WTC11 (cell line): ENCODE measurements at regions not wholly inside any gene's neighbourhood (a gene's known extent, or its start where the extent isn't known, plus 50 kb on each side); places are given as distances from the start of the nearest gene placed in this dataset.

Experiments
- ATAC-seq: fragments of 200-7000 bp; cut with Tn5 transposase; 2 replicates; pipeline ENCODE4 v1.10.0; 2021; ENCODE audit warnings: mild to moderate bottlenecking, moderate library complexity
- CTCF ChIA-PET: fragments of 300-600 bp; sonication (Branson Sonifier 250); formaldehyde crosslinking; loops from one replicate; lab custom pipeline; 2021; ENCODE audit warnings: antibody characterized with exemption; lab: Charles Lee
- POLR2A ChIA-PET: fragments of 350-600 bp; sonication (Branson Sonifier 250); formaldehyde crosslinking; loops from one replicate; lab custom pipeline; 2021; ENCODE audit warnings: antibody characterized with exemption; lab: Charles Lee
- DNase-seq: peaks from one replicate; pipeline ENCODE4 v3.0.0; 2021; ENCODE audit warnings: low spot score
- H3K27ac Mint-ChIP-seq: 2 replicates; pipeline ENCODE4 v1.8.0; 2021; ENCODE audit warnings: mixed read lengths
- H3K27me3 Mint-ChIP-seq: 2 replicates; pipeline ENCODE4 v1.8.0; 2021; ENCODE audit warnings: low read depth, mild to moderate bottlenecking, moderate library complexity, mixed read lengths
- H3K36me3 Mint-ChIP-seq: 2 replicates; pipeline ENCODE4 v1.8.0; 2021; ENCODE audit warnings: mixed read lengths
- H3K4me1 Mint-ChIP-seq: 2 replicates; pipeline ENCODE4 v1.8.0; 2022; ENCODE audit warnings: mixed read lengths
- H3K4me3 Mint-ChIP-seq: 2 replicates; pipeline ENCODE4 v1.8.0; 2021; ENCODE audit warnings: mild to moderate bottlenecking, moderate library complexity, mixed read lengths
- H3K9me3 Mint-ChIP-seq: 2 replicates; pipeline ENCODE4 v1.8.0; 2021; ENCODE audit warnings: mixed read lengths
- ATF1 ChIP-seq: sonication (generic); formaldehyde crosslinking; IDR thresholded peaks from 2 replicates; pipeline ENCODE4 v1.8.1; 2023; ENCODE audit warnings: mild to moderate bottlenecking, moderate library complexity, missing genetic modification reagents
- ATF2 ChIP-seq: sonication (generic); formaldehyde crosslinking; IDR thresholded peaks from 2 replicates; pipeline ENCODE4 v1.8.1; 2022; ENCODE audit warnings: low read depth, missing genetic modification reagents, borderline replicate concordance
- CBFB ChIP-seq: sonication (generic); formaldehyde crosslinking; IDR thresholded peaks from 2 replicates; pipeline ENCODE4 v1.8.1; 2022; ENCODE audit warnings: mild to moderate bottlenecking, low read depth, missing genetic modification reagents
- CDX4 ChIP-seq: fragments of 250-450 bp; sonication (Bioruptor Pico); IDR thresholded peaks from 2 replicates; pipeline ENCODE4 v1.9.0; 2021; ENCODE audit warnings: moderate library complexity, mild to moderate bottlenecking, inconsistent platforms, borderline replicate concordance
- CREB1 ChIP-seq: sonication (generic); formaldehyde crosslinking; IDR thresholded peaks from 2 replicates; pipeline ENCODE4 v1.8.0; 2023; ENCODE audit warnings: mild to moderate bottlenecking, missing genetic modification reagents
- CREM ChIP-seq: sonication (generic); formaldehyde crosslinking; IDR thresholded peaks from 2 replicates; pipeline ENCODE4 v1.8.1; 2022; ENCODE audit warnings: mild to moderate bottlenecking, missing genetic modification reagents, moderate library complexity
- E2F1 ChIP-seq: sonication (generic); formaldehyde crosslinking; IDR thresholded peaks from 2 replicates; pipeline ENCODE4 v1.8.0; 2022; ENCODE audit warnings: mild to moderate bottlenecking, missing genetic modification reagents
- JUN ChIP-seq: sonication (generic); formaldehyde crosslinking; IDR thresholded peaks from 2 replicates; pipeline ENCODE4 v1.8.0; 2023; ENCODE audit warnings: mild to moderate bottlenecking, missing genetic modification reagents
- NR3C1 ChIP-seq: sonication (generic); formaldehyde crosslinking; conservative IDR thresholded peaks from 2 replicates; pipeline ENCODE4 v1.8.1; 2023; ENCODE audit warnings: low read depth, mild to moderate bottlenecking, missing genetic modification reagents
- TEAD1 ChIP-seq: sonication (generic); formaldehyde crosslinking; IDR thresholded peaks from 2 replicates; pipeline ENCODE4 v1.8.0; 2022; ENCODE audit warnings: mild to moderate bottlenecking, missing genetic modification reagents
- TP53 ChIP-seq: sonication (generic); formaldehyde crosslinking; IDR thresholded peaks from 2 replicates; pipeline ENCODE4 v1.8.1; 2023; ENCODE audit warnings: mild to moderate bottlenecking, missing genetic modification reagents
- ZMAT4 ChIP-seq: fragments of 250-450 bp; sonication (Bioruptor Pico); IDR thresholded peaks from 2 replicates; pipeline ENCODE4 v1.9.0; 2021; ENCODE audit warnings: mild to moderate bottlenecking
- ZNF263 ChIP-seq: sonication (generic); formaldehyde crosslinking; IDR thresholded peaks from 2 replicates; pipeline ENCODE4 v1.8.1; 2022; ENCODE audit warnings: low read depth, mild to moderate bottlenecking, moderate library complexity, missing genetic modification reagents
- ZNF416 ChIP-seq: fragments of 250-450 bp; sonication (Bioruptor Pico); IDR thresholded peaks from 2 replicates; pipeline ENCODE4 v1.9.0; 2021; ENCODE audit warnings: mild to moderate bottlenecking, inconsistent platforms
- ZNF423 ChIP-seq: fragments of 250-450 bp; sonication (Bioruptor Pico); IDR thresholded peaks from 2 replicates; pipeline ENCODE4 v2.1.2; 2022; ENCODE audit warnings: mild to moderate bottlenecking, moderate library complexity
- ZNF512 ChIP-seq: sonication (generic); formaldehyde crosslinking; IDR thresholded peaks from 2 replicates; pipeline ENCODE4 v1.8.1; 2022; ENCODE audit warnings: missing genetic modification reagents, borderline replicate concordance
- ZNF671 ChIP-seq: fragments of 250-450 bp; sonication (Bioruptor Pico); IDR thresholded peaks from 2 replicates; pipeline ENCODE4 v1.8.0; 2021; ENCODE audit warnings: mild to moderate bottlenecking
- TF ChIP-seq, protein P1 (sequence below): sonication (generic); formaldehyde crosslinking; IDR thresholded peaks from 2 replicates; pipeline ENCODE4 v1.8.0; 2022; ENCODE audit warnings: mild to moderate bottlenecking, missing genetic modification reagents
- TF ChIP-seq, protein P2 (sequence below): fragments of 250-450 bp; sonication (Bioruptor Pico); IDR thresholded peaks from 2 replicates; pipeline ENCODE4 v2.1.2; 2022; ENCODE audit warnings: mild to moderate bottlenecking, moderate library complexity
- TF ChIP-seq, protein P3 (sequence below): sonication (generic); formaldehyde crosslinking; IDR thresholded peaks from 2 replicates; pipeline ENCODE4 v1.8.1; 2022; ENCODE audit warnings: mild to moderate bottlenecking, missing genetic modification reagents, moderate library complexity, borderline replicate concordance
- TF ChIP-seq, protein P4 (sequence below): sonication (generic); formaldehyde crosslinking; IDR thresholded peaks from 2 replicates; pipeline ENCODE4 v1.8.0; 2022; ENCODE audit warnings: mild to moderate bottlenecking, missing genetic modification reagents
- TF ChIP-seq, protein P5 (sequence below): sonication (generic); formaldehyde crosslinking; IDR thresholded peaks from 2 replicates; pipeline ENCODE4 v1.8.1; 2023; ENCODE audit warnings: mild to moderate bottlenecking, missing genetic modification reagents

DNA sequence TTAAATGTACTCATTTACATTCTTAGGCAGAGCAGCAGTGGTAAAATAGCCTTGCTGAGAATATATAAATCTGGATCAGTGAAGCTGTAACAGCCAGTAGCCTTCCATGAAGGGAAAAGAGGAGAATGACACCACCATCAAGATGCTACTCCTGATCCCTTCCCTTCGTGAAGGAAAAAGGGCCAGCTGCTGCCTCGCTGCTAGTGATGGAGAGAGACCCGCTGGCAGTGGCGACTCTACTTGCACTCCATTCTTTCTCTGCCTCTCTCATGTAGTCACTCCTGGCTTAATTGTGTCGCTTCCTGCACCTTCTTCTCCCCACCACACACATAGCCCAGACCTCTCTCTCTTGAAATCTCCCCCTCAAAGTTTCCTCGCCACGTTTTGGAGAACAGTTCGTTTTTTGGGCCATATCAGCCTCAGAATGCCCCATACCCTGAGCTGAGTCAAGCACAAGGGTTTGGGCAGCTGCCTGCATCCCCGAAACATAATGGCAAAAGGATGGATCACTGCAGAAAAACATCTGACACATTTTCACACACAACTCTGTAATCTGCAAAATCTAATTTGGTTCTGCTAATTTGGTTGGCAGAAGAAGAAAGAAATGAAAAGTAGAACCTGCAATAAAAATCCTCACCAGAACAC lies 460.3 kb upstream of the IL12A start (continued):
- TF ChIP-seq ZNF512 (CRISPR knock-in tag) (no peak), ZNF671 (CRISPR knock-in tag) (no peak), CREB1 (CRISPR knock-in tag) (no peak)
- TF ChIP-seq, protein P1, sequence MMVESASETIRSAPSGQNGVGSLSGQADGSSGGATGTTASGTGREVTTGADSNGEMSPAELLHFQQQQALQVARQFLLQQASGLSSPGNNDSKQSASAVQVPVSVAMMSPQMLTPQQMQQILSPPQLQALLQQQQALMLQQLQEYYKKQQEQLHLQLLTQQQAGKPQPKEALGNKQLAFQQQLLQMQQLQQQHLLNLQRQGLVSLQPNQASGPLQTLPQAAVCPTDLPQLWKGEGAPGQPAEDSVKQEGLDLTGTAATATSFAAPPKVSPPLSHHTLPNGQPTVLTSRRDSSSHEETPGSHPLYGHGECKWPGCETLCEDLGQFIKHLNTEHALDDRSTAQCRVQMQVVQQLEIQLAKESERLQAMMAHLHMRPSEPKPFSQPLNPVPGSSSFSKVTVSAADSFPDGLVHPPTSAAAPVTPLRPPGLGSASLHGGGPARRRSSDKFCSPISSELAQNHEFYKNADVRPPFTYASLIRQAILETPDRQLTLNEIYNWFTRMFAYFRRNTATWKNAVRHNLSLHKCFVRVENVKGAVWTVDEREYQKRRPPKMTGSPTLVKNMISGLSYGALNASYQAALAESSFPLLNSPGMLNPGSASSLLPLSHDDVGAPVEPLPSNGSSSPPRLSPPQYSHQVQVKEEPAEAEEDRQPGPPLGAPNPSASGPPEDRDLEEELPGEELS: no peak
- TF ChIP-seq, protein P2, sequence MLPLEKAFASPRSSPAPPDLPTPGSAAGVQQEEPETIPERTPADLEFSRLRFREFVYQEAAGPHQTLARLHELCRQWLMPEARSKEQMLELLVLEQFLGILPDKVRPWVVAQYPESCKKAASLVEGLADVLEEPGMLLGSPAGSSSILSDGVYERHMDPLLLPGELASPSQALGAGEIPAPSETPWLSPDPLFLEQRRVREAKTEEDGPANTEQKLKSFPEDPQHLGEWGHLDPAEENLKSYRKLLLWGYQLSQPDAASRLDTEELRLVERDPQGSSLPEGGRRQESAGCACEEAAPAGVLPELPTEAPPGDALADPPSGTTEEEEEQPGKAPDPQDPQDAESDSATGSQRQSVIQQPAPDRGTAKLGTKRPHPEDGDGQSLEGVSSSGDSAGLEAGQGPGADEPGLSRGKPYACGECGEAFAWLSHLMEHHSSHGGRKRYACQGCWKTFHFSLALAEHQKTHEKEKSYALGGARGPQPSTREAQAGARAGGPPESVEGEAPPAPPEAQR: no peak

- H3K4me3 Mint-ChIP-seq: no peak overlapping the region
- ChIA-PET CTCF (no interaction called here), POLR2A (no interaction called here)
- no peaks in the 10 kb centered on the region for H3K36me3 Mint-ChIP-seq
- TF ChIP-seq, protein P3, sequence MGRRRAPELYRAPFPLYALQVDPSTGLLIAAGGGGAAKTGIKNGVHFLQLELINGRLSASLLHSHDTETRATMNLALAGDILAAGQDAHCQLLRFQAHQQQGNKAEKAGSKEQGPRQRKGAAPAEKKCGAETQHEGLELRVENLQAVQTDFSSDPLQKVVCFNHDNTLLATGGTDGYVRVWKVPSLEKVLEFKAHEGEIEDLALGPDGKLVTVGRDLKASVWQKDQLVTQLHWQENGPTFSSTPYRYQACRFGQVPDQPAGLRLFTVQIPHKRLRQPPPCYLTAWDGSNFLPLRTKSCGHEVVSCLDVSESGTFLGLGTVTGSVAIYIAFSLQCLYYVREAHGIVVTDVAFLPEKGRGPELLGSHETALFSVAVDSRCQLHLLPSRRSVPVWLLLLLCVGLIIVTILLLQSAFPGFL (CRISPR knock-in tag): no peak
- TF ChIP-seq ATF1 (CRISPR knock-in tag) (no peak), ZMAT4 (no peak), CDX4 (CRISPR knock-in tag) (no peak), ZNF423 (CRISPR knock-in tag) (no peak), ZNF416 (no peak), CREM (CRISPR knock-in tag) (no peak), ZNF263 (CRISPR knock-in tag) (no peak), TEAD1 (no peak), TP53 (CRISPR knock-in tag) (no peak), NR3C1 (no peak), E2F1 (no peak), ATF2 (CRISPR knock-in tag) (no peak), JUN (CRISPR knock-in tag) (no peak), CBFB (CRISPR knock-in tag) (no peak)
- TF ChIP-seq, protein P4, sequence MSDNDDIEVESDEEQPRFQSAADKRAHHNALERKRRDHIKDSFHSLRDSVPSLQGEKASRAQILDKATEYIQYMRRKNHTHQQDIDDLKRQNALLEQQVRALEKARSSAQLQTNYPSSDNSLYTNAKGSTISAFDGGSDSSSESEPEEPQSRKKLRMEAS (CRISPR knock-in tag): no peak
- TF ChIP-seq, protein P5, sequence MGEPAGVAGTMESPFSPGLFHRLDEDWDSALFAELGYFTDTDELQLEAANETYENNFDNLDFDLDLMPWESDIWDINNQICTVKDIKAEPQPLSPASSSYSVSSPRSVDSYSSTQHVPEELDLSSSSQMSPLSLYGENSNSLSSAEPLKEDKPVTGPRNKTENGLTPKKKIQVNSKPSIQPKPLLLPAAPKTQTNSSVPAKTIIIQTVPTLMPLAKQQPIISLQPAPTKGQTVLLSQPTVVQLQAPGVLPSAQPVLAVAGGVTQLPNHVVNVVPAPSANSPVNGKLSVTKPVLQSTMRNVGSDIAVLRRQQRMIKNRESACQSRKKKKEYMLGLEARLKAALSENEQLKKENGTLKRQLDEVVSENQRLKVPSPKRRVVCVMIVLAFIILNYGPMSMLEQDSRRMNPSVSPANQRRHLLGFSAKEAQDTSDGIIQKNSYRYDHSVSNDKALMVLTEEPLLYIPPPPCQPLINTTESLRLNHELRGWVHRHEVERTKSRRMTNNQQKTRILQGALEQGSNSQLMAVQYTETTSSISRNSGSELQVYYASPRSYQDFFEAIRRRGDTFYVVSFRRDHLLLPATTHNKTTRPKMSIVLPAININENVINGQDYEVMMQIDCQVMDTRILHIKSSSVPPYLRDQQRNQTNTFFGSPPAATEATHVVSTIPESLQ (CRISPR knock-in tag): no peak
- TF ChIP-seq, protein P2: no peak
- no peak overlapping the region for H3K27ac Mint-ChIP-seq
- ATAC-seq: no peak
- DNase-seq: no peak
- H3K27me3 Mint-ChIP-seq: no peaks in the 10 kb centered on the region
- H3K4me1 Mint-ChIP-seq: peaks cover 9% of the 10 kb centered on the region
- no peaks in the 10 kb centered on the region for H3K9me3 Mint-ChIP-seq
Measured at GRCh38 chr3:159532577-159532976, 456.1 kb upstream of the IL12A start.
